UCSD-AML1 (cell line): ENCODE measurements at regions not wholly inside any gene's neighbourhood (a gene's known extent, or its start where the extent isn't known, plus 50 kb on each side); places are given as distances from the start of the nearest gene placed in this dataset.

Experiments
- DNase-seq: peaks from one replicate; lab custom pipeline; 2025; ENCODE audit not compliant: unreplicated experiment; lab: John Stamatoyannopoulos, UW

GRCh38 chr1:213371847-213372619, 321.0 kb downstream of the RPS6KC1 start:
- DNase-seq, result no peak

GRCh38 chr1:213374369-213374768, 323.3 kb downstream of the RPS6KC1 start:
- peak; percentile 49 for DNase-seq

DNA sequence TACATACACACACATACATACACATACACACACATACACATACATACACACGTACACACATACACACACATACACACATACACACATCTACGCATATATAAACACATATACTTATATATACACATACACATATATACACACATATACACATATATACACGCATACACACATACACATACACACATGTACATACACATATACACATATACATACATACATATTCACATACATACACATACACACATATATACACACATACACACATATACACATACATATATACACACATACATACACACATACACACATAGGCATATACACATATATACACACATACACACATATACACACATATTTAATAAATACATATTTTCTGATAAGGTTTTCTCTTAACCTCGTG, 324.0 kb downstream of the RPS6KC1 start:
- DNase-seq, result no peak

DNA sequence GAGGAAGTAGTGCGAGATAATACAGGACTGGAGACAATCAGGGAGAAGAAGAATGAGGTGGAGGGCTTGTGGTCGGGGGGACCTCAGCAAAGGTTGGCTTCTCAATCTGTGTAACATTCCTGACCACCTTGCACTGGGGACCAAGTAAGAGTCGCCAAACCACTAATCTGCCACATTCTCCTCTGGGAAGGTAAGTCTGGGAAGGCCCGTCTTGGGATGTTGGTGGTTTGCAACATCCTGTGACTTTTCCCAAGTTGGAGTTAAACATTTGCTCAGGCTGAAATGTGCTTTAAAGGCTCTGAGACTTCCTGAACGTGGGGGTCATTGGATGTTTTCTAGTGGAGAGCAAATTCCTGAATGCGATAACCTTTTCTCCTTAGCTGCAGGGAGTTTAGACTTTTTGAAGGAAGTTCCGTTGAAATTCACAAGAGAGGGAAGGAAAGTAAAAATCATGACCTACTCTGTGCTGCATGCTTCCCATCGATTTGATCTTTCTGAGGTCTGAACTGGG, 325.9 kb downstream of the RPS6KC1 start:
- DNase-seq, result no peak

GRCh38 chr1:213380865-213381264, 329.8 kb downstream of the RPS6KC1 start:
- no peak for DNase-seq

GRCh38 chr1:213381572-213382084, 330.6 kb downstream of the RPS6KC1 start:
- DNase-seq, result no peak

- no peak for DNase-seq
Observed at GRCh38 chr1:213383465-213383864, 332.4 kb downstream of the RPS6KC1 start.

DNA sequence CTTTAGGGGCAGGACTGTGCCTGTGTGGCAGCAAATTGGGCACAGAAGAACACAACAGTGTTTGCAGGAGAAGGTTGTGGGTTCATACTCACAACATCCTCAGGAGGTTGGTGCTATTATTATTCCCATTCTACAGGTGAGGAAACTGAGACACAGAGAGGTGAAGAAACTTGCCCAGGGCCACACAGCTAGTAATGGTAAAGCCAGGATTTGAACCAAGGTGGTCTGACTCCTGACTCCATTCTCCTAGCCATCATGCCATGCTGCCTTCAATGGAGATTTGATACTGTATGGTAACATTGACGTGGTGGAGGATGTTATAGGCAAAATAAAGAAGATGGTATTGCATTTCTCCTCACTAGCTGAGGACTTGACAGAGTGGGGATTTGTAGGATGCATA, 334.2 kb downstream of the RPS6KC1 start:
- DNase-seq, result no peak

- no peak for DNase-seq
Observed at GRCh38 chr1:213385806-213386324, 334.8 kb downstream of the RPS6KC1 start.

DNA sequence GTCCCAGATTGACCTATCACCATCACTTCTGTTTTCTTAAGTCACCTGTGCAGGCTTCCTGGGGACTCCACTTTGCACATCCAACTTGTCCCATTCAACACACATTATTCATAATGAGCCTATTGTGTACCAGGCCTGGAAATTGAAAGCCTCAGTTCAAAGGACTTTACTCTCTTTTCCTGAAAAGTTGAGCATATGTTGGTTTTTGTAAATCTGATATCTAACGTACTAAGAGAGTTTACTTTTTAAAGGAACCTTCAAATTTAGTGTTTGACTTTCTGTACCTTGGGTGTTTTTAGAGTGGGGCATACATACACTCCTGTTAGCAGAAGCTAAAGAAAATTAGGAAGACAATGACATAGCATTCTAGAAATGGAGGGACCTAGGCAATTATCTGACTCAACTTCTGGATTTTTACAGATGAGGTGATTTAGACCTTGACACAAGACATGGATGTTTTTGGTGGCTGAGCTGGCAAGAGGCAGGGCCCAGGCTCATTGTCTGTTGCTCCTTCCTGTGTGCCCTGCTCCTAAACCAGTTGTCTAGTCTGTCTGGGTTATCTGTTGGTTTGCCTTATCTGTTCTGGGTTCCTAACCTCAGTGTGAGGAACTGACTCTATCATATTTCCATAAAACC, 336.5 kb downstream of the RPS6KC1 start:
- no peak for DNase-seq

- DNase-seq, result no peak
Observed at GRCh38 chr1:213388199-213388598, 337.2 kb downstream of the RPS6KC1 start.

DNA sequence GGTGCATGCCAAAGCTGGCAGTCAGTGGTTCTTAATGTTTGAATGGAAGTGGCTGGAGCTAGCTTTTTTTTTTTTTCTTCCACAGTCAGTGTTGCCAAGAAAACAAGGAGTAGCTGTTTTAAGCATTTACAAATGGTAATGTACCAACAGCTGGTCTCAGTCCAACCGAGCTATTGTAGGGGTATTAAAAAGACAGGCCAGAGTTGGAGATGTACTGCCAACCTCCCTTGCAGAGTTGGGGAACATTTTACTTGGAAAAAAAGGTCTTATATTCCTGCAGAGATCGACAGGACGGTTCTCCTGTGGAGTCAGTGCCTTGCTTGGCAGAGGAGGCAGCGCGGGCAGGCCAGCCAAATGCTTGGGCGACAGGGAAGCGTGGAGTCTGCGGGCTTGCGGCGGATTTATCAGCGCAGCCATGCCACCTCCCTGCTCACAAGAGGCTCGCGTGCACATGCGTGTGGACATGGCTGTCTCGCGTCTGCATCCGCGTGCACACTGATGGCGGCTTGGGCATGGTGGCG, 338.1 kb downstream of the RPS6KC1 start:
- no peak for DNase-seq

- DNase-seq, result no peak
Observed at GRCh38 chr1:213391445-213391844, 340.4 kb downstream of the RPS6KC1 start.

DNA sequence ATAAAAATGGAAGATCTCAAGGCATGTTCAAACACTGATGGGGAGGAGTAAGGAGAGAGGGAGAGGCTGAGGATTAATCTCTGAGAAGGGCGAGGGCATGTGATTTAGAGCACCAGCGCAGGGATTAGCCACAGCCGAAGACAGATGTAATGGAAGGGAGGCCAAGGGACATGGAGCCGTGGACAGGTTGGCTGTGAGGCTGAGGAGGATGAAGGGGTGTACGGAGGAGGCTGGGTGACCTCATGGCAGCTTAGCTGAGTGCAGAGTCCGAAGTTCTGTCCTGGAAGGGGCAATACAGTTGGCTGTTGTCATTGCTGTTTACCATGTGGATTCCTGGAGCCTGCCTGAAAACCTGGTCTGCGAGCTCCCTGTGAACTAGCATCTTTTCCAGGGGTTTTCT, 342.8 kb downstream of the RPS6KC1 start:
- DNase-seq, result no peak

DNA sequence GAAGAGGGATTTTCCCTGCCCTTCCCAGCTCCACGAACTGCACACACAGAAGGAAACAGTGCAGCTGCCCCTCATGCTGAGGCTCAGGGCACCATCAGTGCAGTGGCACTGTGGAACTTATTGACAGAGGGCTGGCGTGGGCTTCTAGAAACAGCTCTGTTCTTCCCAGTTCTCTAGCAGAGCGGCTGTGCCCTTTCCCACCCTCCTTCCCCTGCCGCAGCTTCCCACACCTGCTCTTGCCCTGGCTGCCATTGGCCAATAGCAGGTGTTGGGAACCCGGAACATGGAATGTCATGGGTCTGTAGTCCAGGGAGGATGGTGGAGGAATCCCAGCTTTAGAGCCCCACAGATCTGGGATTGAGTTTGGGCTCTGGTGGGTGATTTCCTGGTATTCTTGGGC, 343.8 kb downstream of the RPS6KC1 start:
- no peak for DNase-seq

- no peak for DNase-seq
Observed at GRCh38 chr1:213397638-213398037, 346.6 kb downstream of the RPS6KC1 start.

DNA sequence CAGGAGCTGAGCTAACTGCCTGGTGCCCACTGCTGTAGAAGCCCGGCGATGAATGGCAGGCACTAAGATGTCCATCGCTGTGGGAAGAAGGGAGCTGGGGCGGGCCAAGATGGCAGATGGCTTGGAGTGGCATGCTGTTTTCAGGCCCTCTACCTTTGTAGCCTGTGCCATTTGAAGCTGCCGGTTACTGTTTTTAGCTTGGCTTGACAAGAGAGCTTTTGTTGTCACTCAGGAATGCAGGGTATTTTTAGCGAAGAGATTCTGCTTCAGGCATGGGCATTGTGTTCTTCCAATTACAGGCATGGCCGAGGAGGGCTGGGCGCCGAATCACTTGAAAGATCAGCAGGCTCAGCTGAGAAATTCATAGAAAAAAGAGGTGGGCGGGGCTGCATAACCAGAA, 348.7 kb downstream of the RPS6KC1 start:
- DNase-seq, result no peak

- no peak for DNase-seq
Observed at GRCh38 chr1:213409208-213409631, 358.2 kb downstream of the RPS6KC1 start.

- no peak for DNase-seq
Observed at GRCh38 chr1:213409971-213410370, 358.9 kb downstream of the RPS6KC1 start.

DNA sequence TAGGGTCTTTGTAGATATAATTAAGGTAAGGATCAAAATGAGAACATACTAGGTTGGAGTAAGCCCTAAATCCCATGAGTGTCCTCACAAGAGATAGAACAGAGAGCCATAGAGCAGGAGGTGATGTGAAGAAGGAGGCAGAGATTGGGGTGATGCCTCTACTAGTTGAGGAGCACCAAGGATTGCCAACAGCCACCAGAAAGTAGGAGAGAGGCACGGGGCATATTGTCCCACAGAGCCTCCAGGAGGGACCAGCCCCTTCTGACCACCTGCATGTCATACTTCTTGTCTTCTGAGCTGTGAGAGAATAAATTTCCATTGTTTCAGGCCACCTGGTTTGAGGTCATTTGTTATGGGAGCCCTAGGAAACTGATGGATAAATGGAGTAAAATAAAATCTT, 363.3 kb downstream of the RPS6KC1 start:
- no peak for DNase-seq

DNA sequence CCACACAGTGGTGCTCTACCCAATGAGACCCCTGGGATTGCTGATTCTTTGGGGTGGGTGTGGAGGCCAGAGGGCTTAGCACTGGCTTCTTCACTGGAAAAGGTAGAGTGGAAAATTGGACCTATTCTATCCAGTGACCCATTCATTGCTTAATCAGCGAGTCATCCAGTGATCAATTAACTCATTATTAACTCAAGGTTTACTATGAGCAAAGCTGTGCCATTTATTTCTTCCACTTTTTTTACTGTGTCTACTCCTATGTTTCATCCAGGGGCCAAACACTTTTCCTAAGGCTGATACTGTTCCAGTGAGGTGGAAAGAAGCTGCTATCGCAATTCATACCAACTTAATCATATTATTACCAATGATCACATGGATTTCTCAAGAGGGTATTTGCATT, 363.9 kb downstream of the RPS6KC1 start:
- no peak for DNase-seq
